ENCODE measurements at regions not wholly inside any gene's neighbourhood (a gene's known extent, or its start where the extent isn't known, plus 50 kb on each side); places are given as distances from the start of the nearest gene placed in this dataset.

GRCh38 chr20:63121749-63122405 is 94.1 kb downstream of the YTHDF1 start:
- TF ChIP-seq, protein P1, sequence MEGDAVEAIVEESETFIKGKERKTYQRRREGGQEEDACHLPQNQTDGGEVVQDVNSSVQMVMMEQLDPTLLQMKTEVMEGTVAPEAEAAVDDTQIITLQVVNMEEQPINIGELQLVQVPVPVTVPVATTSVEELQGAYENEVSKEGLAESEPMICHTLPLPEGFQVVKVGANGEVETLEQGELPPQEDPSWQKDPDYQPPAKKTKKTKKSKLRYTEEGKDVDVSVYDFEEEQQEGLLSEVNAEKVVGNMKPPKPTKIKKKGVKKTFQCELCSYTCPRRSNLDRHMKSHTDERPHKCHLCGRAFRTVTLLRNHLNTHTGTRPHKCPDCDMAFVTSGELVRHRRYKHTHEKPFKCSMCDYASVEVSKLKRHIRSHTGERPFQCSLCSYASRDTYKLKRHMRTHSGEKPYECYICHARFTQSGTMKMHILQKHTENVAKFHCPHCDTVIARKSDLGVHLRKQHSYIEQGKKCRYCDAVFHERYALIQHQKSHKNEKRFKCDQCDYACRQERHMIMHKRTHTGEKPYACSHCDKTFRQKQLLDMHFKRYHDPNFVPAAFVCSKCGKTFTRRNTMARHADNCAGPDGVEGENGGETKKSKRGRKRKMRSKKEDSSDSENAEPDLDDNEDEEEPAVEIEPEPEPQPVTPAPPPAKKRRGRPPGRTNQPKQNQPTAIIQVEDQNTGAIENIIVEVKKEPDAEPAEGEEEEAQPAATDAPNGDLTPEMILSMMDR (IDR thresholded peaks at IDR 0.05), result no peak
- TF ChIP-seq POLR2AphosphoS5 (IDR thresholded peaks at IDR 0.05; ENCODE audit: insufficient read depth in 1 of 2, low read depth in 1 of 2) (no peak), POLR2A (IDR thresholded peaks at IDR 0.05) (no peak)
- intact Hi-C loops (cut with DNase I), result no loop called here
- H3K4me1 ChIP-seq, result no peaks in the 10 kb centered on the region
- H3K36me3 ChIP-seq, result no peaks in the 10 kb centered on the region
- no peak for DNase-seq (ENCODE audit: extremely low spot score in 2 of 2)
- no peak overlapping the region for H3K4me3 ChIP-seq
- no peaks in the 10 kb centered on the region for H3K27me3 ChIP-seq
- H3K9me3 ChIP-seq, result no peaks in the 10 kb centered on the region
- no peak overlapping the region for H3K27ac ChIP-seq

DNA sequence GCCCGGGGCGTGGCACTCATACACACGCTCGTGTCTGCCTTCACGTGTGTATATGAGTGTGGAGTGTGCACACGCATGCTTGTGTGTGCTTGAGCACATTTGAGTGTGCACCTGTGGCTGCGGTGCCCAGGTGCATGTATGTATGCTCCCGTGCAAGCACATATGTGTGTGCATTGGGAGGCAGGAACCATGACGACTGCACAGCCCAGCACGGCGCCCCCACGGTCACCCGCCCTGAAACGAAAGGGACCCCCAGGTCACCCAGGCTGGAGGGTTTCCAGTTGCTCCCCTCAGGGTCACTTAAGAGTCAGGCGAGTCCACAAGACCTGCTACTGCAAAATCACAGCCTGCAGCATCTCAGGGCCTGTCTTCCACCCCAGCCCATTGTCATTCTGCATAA is 94.7 kb downstream of the YTHDF1 start:
- no peak for TF ChIP-seq POLR2A (IDR thresholded peaks at IDR 0.05)
- TF ChIP-seq, protein P1 (IDR thresholded peaks at IDR 0.05), result no peak
- no peak for TF ChIP-seq POLR2AphosphoS5 (IDR thresholded peaks at IDR 0.05; ENCODE audit: insufficient read depth in 1 of 2, low read depth in 1 of 2)
- intact Hi-C loops (cut with DNase I), result no loop called here
- Histone ChIP-seq H3K36me3 (no peaks in the 10 kb centered on the region), H3K9me3 (no peaks in the 10 kb centered on the region), H3K27me3 (no peaks in the 10 kb centered on the region), H3K4me1 (no peaks in the 10 kb centered on the region), H3K4me3 (no peak overlapping the region), H3K27ac (no peak overlapping the region)
- no peak for DNase-seq (ENCODE audit: extremely low spot score in 2 of 2)

GRCh38 chr20:63120808-63121090 is 95.2 kb downstream of the YTHDF1 start:
- no peak overlapping the region for H3K27ac ChIP-seq
- H3K4me1 ChIP-seq, result no peaks in the 10 kb centered on the region
- no peak for DNase-seq (ENCODE audit: extremely low spot score in 2 of 2)
- TF ChIP-seq, protein P1 (IDR thresholded peaks at IDR 0.05), result no peak
- TF ChIP-seq POLR2AphosphoS5 (IDR thresholded peaks at IDR 0.05; ENCODE audit: insufficient read depth in 1 of 2, low read depth in 1 of 2) (no peak), POLR2A (IDR thresholded peaks at IDR 0.05) (no peak)
- H3K27me3 ChIP-seq, result no peaks in the 10 kb centered on the region
- no peaks in the 10 kb centered on the region for H3K9me3 ChIP-seq
- no peak overlapping the region for H3K4me3 ChIP-seq
- no peaks in the 10 kb centered on the region for H3K36me3 ChIP-seq
- intact Hi-C loops (cut with DNase I), result no loop called here

DNA sequence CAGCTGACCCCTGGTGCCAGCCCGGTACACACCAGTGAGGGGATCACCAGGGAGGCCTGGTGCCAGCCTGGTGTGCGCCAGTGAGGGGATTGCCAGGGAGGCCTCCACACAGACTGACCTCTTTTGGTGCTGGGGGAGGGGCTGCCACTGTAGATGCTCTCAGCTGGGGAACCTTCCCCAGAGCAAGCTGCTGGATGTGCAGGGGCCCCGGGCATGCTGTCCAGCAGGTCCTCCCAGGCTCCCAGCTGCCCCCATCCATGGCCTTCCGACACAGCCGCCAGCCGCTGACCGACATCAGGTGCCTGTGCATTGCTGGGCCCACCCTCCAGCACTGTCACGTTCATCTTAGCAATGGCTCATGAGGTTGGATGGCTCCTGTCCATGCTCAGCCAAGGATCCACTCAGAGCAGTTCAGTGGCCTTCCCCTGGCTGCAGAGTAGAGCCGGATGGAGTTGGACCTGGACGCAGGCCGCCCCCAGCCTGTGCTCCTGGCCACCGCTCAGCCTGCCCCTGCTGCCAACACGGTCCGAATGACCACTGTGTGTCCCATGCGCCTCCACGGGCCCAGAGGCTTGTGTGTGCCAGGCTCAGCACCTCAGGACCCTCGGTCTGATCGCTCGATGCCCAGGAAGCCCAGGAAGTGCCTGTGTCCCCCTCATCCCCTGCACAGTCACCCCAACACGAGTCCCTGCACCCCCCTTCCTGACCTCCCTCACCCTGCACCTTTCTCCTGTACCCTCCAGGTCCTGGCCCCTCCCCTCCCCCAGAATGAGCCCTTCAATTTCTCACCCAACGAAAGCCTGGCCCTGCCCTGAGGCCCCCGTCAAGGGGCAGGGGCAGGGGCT is 95.7 kb downstream of the YTHDF1 start:
- Histone ChIP-seq H3K27me3 (no peaks in the 10 kb centered on the region), H3K4me1 (no peaks in the 10 kb centered on the region), H3K4me3 (no peak overlapping the region), H3K36me3 (no peaks in the 10 kb centered on the region), H3K27ac (no peak overlapping the region), H3K9me3 (no peaks in the 10 kb centered on the region)
- intact Hi-C loops (cut with DNase I), result no loop called here
- DNase-seq (ENCODE audit: extremely low spot score in 2 of 2), result no peak
- no peak for TF ChIP-seq POLR2AphosphoS5 (IDR thresholded peaks at IDR 0.05; ENCODE audit: insufficient read depth in 1 of 2, low read depth in 1 of 2)

DNA sequence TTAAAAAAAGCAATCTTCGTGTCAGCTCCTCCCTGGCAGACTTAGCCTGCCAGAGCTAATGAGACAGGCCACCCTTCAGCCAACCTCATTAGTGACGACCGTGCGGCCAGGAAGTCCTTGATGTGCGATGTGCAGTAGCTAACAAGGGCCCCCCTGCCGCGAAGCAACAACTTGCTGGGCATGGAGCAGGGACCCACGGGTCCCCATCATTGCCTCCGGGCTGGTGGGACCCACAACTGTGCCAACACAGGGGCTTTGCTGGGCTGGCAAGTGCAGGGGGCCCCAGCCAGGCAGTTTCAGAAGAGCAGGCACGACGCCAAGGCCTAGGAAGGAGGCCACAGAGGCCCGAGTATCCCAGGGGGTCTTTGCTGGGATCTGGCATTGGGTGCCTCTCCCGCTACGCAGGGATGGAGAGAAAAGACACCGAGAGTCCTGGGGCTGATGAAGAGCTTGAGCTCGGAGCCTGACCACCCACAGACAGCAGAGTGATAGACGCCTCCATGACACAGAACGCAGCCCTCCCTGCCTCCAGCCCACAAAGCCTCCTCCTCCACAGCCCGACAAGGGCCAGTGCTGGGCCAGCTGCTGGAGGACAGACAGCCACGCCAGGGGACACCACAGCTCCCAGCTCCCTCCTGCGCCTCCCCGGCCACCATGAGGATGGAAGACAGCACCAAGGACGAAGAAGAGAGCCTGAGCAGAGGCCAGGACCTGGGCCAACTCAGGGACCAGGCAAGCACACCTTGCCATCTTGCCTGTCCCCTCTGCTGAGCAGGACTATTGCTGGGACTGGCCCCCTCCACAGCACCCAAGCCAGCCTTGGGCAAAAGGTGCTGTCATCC is 96.6 kb downstream of the YTHDF1 start:
- TF ChIP-seq POLR2AphosphoS5 (IDR thresholded peaks at IDR 0.05; ENCODE audit: insufficient read depth in 1 of 2, low read depth in 1 of 2) (no peak), POLR2A (IDR thresholded peaks at IDR 0.05) (no peak)
- TF ChIP-seq, protein P1 (IDR thresholded peaks at IDR 0.05), result no peak
- intact Hi-C loops (cut with DNase I), result no loop called here
- Histone ChIP-seq H3K36me3 (no peaks in the 10 kb centered on the region), H3K4me3 (no peak overlapping the region), H3K4me1 (no peaks in the 10 kb centered on the region), H3K27ac (no peak overlapping the region), H3K27me3 (no peaks in the 10 kb centered on the region), H3K9me3 (no peaks in the 10 kb centered on the region)
- DNase-seq (ENCODE audit: extremely low spot score in 2 of 2), result no peak

All from vagina (tissue), 2 donors.